Lung (tissue), 11 donors: ENCODE measurements at regions not wholly inside any gene's neighbourhood (a gene's known extent, or its start where the extent isn't known, plus 50 kb on each side); places are given as distances from the start of the nearest gene placed in this dataset.

Source experiments
- ATAC-seq: fragments of 200-7000 bp; cut with Tn5 transposase; one replicate; pipeline ENCODE4 v1.9.1; 2020; ENCODE audit warnings: moderate number of reproducible peaks; ENCODE audit not compliant: insufficient read depth, low FRiP score
- DNase-seq, 3 donors: peaks; one replicate each; pipeline ENCODE4 v3.0.0-alpha.2; 2013 to 2017
- H3K27ac ChIP-seq, 2 donors: one replicate each; pipeline ENCODE4 v1.5.1; 2013; ENCODE audit warnings: mild to moderate bottlenecking in 2 of 2, moderate library complexity in 2 of 2, control low read depth in 1 of 2, inconsistent platforms in 1 of 2, low read depth in 1 of 2, low read length in 1 of 2
- H3K27me3 ChIP-seq, 3 donors: one replicate each; pipeline ENCODE4 v1.5.1; 2013; ENCODE audit warnings: low read length in 2 of 3; ENCODE audit not compliant: control insufficient read depth in 3 of 3, insufficient read depth in 3 of 3
- H3K36me3 ChIP-seq, 4 donors: one replicate each; pipeline ENCODE4 v1.5.1; 2013; ENCODE audit warnings: low read length in 4 of 4, mild to moderate bottlenecking in 1 of 4, moderate library complexity in 1 of 4; ENCODE audit not compliant: control insufficient read depth in 4 of 4, insufficient read depth in 4 of 4
- H3K4me1 ChIP-seq, 5 donors: one replicate each; pipeline ENCODE4 v1.5.1; 2013; ENCODE audit warnings: low read length in 5 of 5, mild to moderate bottlenecking in 2 of 5, moderate library complexity in 1 of 5; ENCODE audit not compliant: control insufficient read depth in 5 of 5, insufficient read depth in 5 of 5
- H3K4me3 ChIP-seq: one replicate; pipeline ENCODE4 v1.5.1; 2013; ENCODE audit warnings: mild to moderate bottlenecking, control low read depth, moderate library complexity
- H3K9ac ChIP-seq, 2 donors: one replicate each; pipeline ENCODE4 v1.5.1; 2013; ENCODE audit warnings: low read length in 2 of 2, control low read depth in 1 of 2; ENCODE audit not compliant: insufficient read depth in 1 of 2
- H3K9me3 ChIP-seq, 4 donors: one replicate each; pipeline ENCODE4 v1.5.1; 2013; ENCODE audit warnings: low read length in 3 of 4, mild to moderate bottlenecking in 1 of 4, moderate library complexity in 1 of 4; ENCODE audit not compliant: control insufficient read depth in 4 of 4, insufficient read depth in 3 of 4
- CTCF ChIP-seq: IDR thresholded peaks from 2 replicates; pipeline ENCODE4 v1.5.1; 2012; ENCODE audit warnings: mild to moderate bottlenecking; ENCODE audit errors: control extremely low read depth, extremely low read depth
- WGBS, 2 donors: extraction: QIAGEN DNeasy Blood & Tissue Kit; methylation state at CpG; one replicate each; pipeline ENCODE4 v1.1.7; 2013; 5-methylcytosine and 5-hydroxymethylcytosine counted together
- donor health status: control.
- donor health status: control.
- donor health status: Bipolar disorder and iron deficiency.
- donor health status: healthy.
- donor health status: DM: yes; HTN: yes; CAD: no.

- ATAC-seq = no peak
- Histone ChIP-seq H3K9me3 (no peaks in the 10 kb centered on the region), H3K4me3 (no peak overlapping the region), H3K9ac (no peak overlapping the region), H3K27ac (no peak overlapping the region), H3K27me3 (no peaks in the 10 kb centered on the region), H3K36me3 (no peaks in the 10 kb centered on the region), H3K4me1 (no peaks in the 10 kb centered on the region)
- no peak for TF ChIP-seq CTCF
- no peak for DNase-seq
- WGBS, 2 donors = 94 to 97% methylated on average over 1 of the region's 1 CpG
Observed at GRCh38 chr14:43052897-43053296, 1446.2 kb downstream of the LRFN5 start.

GRCh38 chr14:43043850-43044249 is 1437.2 kb downstream of the LRFN5 start:
- no peak for TF ChIP-seq CTCF
- no peaks in the 10 kb centered on the region for H3K36me3 ChIP-seq
- ATAC-seq = no peak

GRCh38 chr14:43042408-43042807 is 1435.7 kb downstream of the LRFN5 start:
- ATAC-seq (no peak), DNase-seq (peak in 1 of 3 donors; percentile 0)
- H3K4me1 ChIP-seq = no peaks in the 10 kb centered on the region
- no peak for TF ChIP-seq CTCF
- no peak overlapping the region for H3K4me3 ChIP-seq
- WGBS, 2 donors = 30 to 36% methylated on average over 2 of the region's 2 CpGs
- no peak overlapping the region for H3K9ac ChIP-seq
- no peaks in the 10 kb centered on the region for H3K27me3 ChIP-seq
- H3K36me3 ChIP-seq = no peaks in the 10 kb centered on the region
- no peak overlapping the region for H3K27ac ChIP-seq
- H3K9me3 ChIP-seq = no peaks in the 10 kb centered on the region

More at GRCh38 chr14:43043850-43044249, 1437.2 kb downstream of the LRFN5 start:
- H3K9ac ChIP-seq = no peak overlapping the region
- H3K27ac ChIP-seq = no peak overlapping the region
- no peaks in the 10 kb centered on the region for H3K27me3 ChIP-seq
- H3K4me3 ChIP-seq = no peak overlapping the region
- no peak for DNase-seq
- no peaks in the 10 kb centered on the region for H3K9me3 ChIP-seq
- H3K4me1 ChIP-seq = no peaks in the 10 kb centered on the region

- Histone ChIP-seq H3K27me3 (no peaks in the 10 kb centered on the region), H3K4me1 (no peaks in the 10 kb centered on the region), H3K9ac (no peak overlapping the region), H3K4me3 (no peak overlapping the region), H3K27ac (no peak overlapping the region), H3K9me3 (no peaks in the 10 kb centered on the region), H3K36me3 (no peaks in the 10 kb centered on the region)
- 51 to 53% methylated on average over 3 of the region's 3 CpGs for WGBS, 2 donors
- no peak for ATAC-seq
- TF ChIP-seq CTCF = no peak
- DNase-seq = no peak
Observed at GRCh38 chr14:43041976-43042375, 1435.3 kb downstream of the LRFN5 start.
